IMR-90 (cell line): ENCODE measurements at regions not wholly inside any gene's neighbourhood (a gene's known extent, or its start where the extent isn't known, plus 50 kb on each side); places are given as distances from the start of the nearest gene placed in this dataset.

Experiments
- ATAC-seq: fragments of 200-7000 bp; cut with Tn5 transposase; 2 replicates; pipeline ENCODE4 v1.9.1; 2020; ENCODE audit warnings: low read depth, mild to moderate bottlenecking, moderate library complexity
- BruUV-seq: library from RNA; stranded (reverse); fragments of 400-500 nt; replicated peaks from 2 replicates; lab custom pipeline; 2021; lab: Mats Ljungman, UMichigan
- CTCF ChIA-PET: fragments of 300-600 bp; formaldehyde crosslinking; extraction: SDS; loops from one replicate; lab custom pipeline; 2021; ENCODE audit warnings: antibody characterized with exemption; lab: Yijun Ruan, JAX
- POLR2A ChIA-PET: fragments of 300-600 bp; sonication (Branson Sonifier 250); formaldehyde crosslinking; loops from one replicate; lab custom pipeline; 2022; ENCODE audit warnings: antibody characterized with exemption; ENCODE audit not compliant: unreplicated experiment; lab: Charles Lee
- DNase-seq: peaks from one replicate; pipeline ENCODE4 v3.0.0; 2013
- H2AFZ ChIP-seq: replicated peaks from 2 replicates; pipeline ENCODE3; 2013; ENCODE audit warnings: low read length, mild to moderate bottlenecking; ENCODE audit not compliant: poor library complexity
- H2AK5ac ChIP-seq: 2 replicates; pipeline ENCODE4 v1.6.1; 2013; ENCODE audit warnings: low read depth, low read length, inconsistent platforms
- H2AK9ac ChIP-seq: replicated peaks from 2 replicates; pipeline ENCODE3; 2013; ENCODE audit warnings: mild to moderate bottlenecking, low read depth, low read length, moderate library complexity; ENCODE audit not compliant: poor library complexity
- H2BK120ac ChIP-seq: 2 replicates; pipeline ENCODE4 v1.6.1; 2013; ENCODE audit warnings: low read depth, low read length, inconsistent platforms
- H2BK15ac ChIP-seq: 3 replicates; pipeline ENCODE4 v1.6.1; 2013; ENCODE audit warnings: low read depth, low read length, inconsistent platforms
- H2BK20ac ChIP-seq: 2 replicates; pipeline ENCODE4 v1.6.1; 2013; ENCODE audit warnings: low read depth, mild to moderate bottlenecking, inconsistent platforms, low read length, moderate library complexity
- H2BK5ac ChIP-seq: 2 replicates; pipeline ENCODE4 v1.6.1; 2013; ENCODE audit warnings: mild to moderate bottlenecking, low read depth, low read length, inconsistent platforms; ENCODE audit not compliant: poor library complexity, severe bottlenecking
- H3K14ac ChIP-seq: replicated peaks from 2 replicates; pipeline ENCODE4 v1.6.1; 2013; ENCODE audit warnings: low read depth, low read length, inconsistent platforms
- H3K18ac ChIP-seq: 2 replicates; pipeline ENCODE4 v1.6.1; 2013; ENCODE audit warnings: low read depth, low read length, control low read depth
- H3K23ac ChIP-seq: 2 replicates; pipeline ENCODE4 v1.6.1; 2013; ENCODE audit warnings: low read depth, low read length, inconsistent platforms
- H3K27ac ChIP-seq: 2 replicates; pipeline ENCODE4 v1.5.1; 2013; ENCODE audit warnings: mild to moderate bottlenecking, control low read depth, low read length; ENCODE audit not compliant: insufficient read depth
- H3K27me3 ChIP-seq: 2 replicates; pipeline ENCODE4 v1.6.1; 2013; ENCODE audit warnings: low read length; ENCODE audit not compliant: control insufficient read depth, insufficient read depth
- H3K36me3 ChIP-seq: 2 replicates; pipeline ENCODE4 v1.6.1; 2013; ENCODE audit warnings: low read length, mixed read lengths; ENCODE audit not compliant: control insufficient read depth, insufficient read depth
- H3K4ac ChIP-seq: 2 replicates; pipeline ENCODE4 v1.6.1; 2013; ENCODE audit warnings: low read depth, low read length, inconsistent platforms
- H3K4me1 ChIP-seq: 2 replicates; pipeline ENCODE4 v1.6.1; 2013; ENCODE audit warnings: low read length, mixed read lengths; ENCODE audit not compliant: control insufficient read depth, insufficient read depth
- H3K4me2 ChIP-seq: 2 replicates; pipeline ENCODE4 v1.6.1; 2013; ENCODE audit warnings: low read depth, mild to moderate bottlenecking, control low read depth, low read length, moderate library complexity
- H3K4me3 ChIP-seq: 2 replicates; pipeline ENCODE4 v1.5.1; 2013; ENCODE audit warnings: low read depth, mild to moderate bottlenecking, control low read depth, low read length, moderate library complexity; ENCODE audit not compliant: insufficient read depth
- H3K56ac ChIP-seq: 2 replicates; pipeline ENCODE4 v1.6.1; 2013; ENCODE audit warnings: low read length, inconsistent platforms; ENCODE audit not compliant: insufficient read depth; ENCODE audit errors: extremely low read depth
- H3K79me1 ChIP-seq, 2 experiments: 2 replicates each; pipeline ENCODE4 v1.6.1; 2013; ENCODE audit warnings: low read length in 2 of 2, inconsistent platforms in 1 of 2, low read depth in 1 of 2
- H3K9ac ChIP-seq: 2 replicates; pipeline ENCODE4 v1.6.1; 2013; ENCODE audit warnings: low read depth, low read length, control low read depth
- H3K9me1 ChIP-seq: 2 replicates; pipeline ENCODE4 v1.6.1; 2013; ENCODE audit warnings: low read length, inconsistent platforms; ENCODE audit not compliant: insufficient read depth
- H3K9me3 ChIP-seq: 2 replicates; pipeline ENCODE4 v1.6.1; 2013; ENCODE audit warnings: low read length; ENCODE audit not compliant: control insufficient read depth, insufficient read depth
- H4K20me1 ChIP-seq: 2 replicates; pipeline ENCODE4 v1.6.1; 2013; ENCODE audit warnings: low read length, inconsistent platforms; ENCODE audit not compliant: insufficient read depth
- H4K5ac ChIP-seq: 2 replicates; pipeline ENCODE4 v1.6.1; 2013; ENCODE audit warnings: mild to moderate bottlenecking, low read depth, low read length, control low read depth
- H4K8ac ChIP-seq, 2 experiments: 2 replicates each; pipeline ENCODE4 v1.6.1; 2013; ENCODE audit warnings: low read depth in 2 of 2, low read length in 2 of 2, control low read depth in 1 of 2, inconsistent platforms in 1 of 2
- H4K91ac ChIP-seq: 2 replicates; pipeline ENCODE4 v1.6.1; 2013; ENCODE audit warnings: low read depth, low read length, inconsistent platforms; ENCODE audit not compliant: insufficient read depth
- BHLHE40 ChIP-seq: fragments of 150-350 bp; IDR thresholded peaks from 2 replicates; pipeline ENCODE4 v1.6.1; 2016; ENCODE audit warnings: mild to moderate bottlenecking, low read depth, low read length
- CEBPB ChIP-seq: IDR thresholded peaks from 2 replicates; pipeline ENCODE4 v1.6.1; 2012; ENCODE audit warnings: low read depth, low read length, improper control_type of control experiment
- CHD1 ChIP-seq: IDR thresholded peaks from 2 replicates; pipeline ENCODE4 v1.6.1; 2012; ENCODE audit warnings: low read depth, low read length, improper control_type of control experiment
- FOS ChIP-seq: fragments of 150-350 bp; IDR thresholded peaks from 2 replicates; pipeline ENCODE4 v1.6.1; 2016; ENCODE audit warnings: low read depth, low read length
- MAFK ChIP-seq: IDR thresholded peaks from 2 replicates; pipeline ENCODE4 v1.6.1; 2012; ENCODE audit warnings: low read depth, low read length, improper control_type of control experiment
- MAZ ChIP-seq: IDR thresholded peaks from 2 replicates; pipeline ENCODE4 v1.6.1; 2012; ENCODE audit warnings: low read depth, mild to moderate bottlenecking, low read length, improper control_type of control experiment, moderate library complexity, borderline replicate concordance
- MXI1 ChIP-seq: IDR thresholded peaks from 2 replicates; pipeline ENCODE4 v1.6.1; 2012; ENCODE audit warnings: low read depth, mild to moderate bottlenecking, low read length, moderate library complexity, borderline replicate concordance
- NFE2L2 ChIP-seq: fragments of 150-350 bp; IDR thresholded peaks from 2 replicates; pipeline ENCODE4 v1.6.1; 2016; ENCODE audit warnings: low read depth, mild to moderate bottlenecking, low read length
- POLR2A ChIP-seq: IDR thresholded peaks from 2 replicates; pipeline ENCODE4 v1.6.1; 2012; ENCODE audit warnings: mild to moderate bottlenecking, low read depth, low read length
- RAD21 ChIP-seq: IDR thresholded peaks from 2 replicates; pipeline ENCODE4 v1.6.1; 2012; ENCODE audit warnings: low read length, improper control_type of control experiment
- RCOR1 ChIP-seq: IDR thresholded peaks from 2 replicates; pipeline ENCODE4 v1.6.1; 2012; ENCODE audit warnings: mild to moderate bottlenecking, low read length, improper control_type of control experiment; ENCODE audit not compliant: insufficient replicate concordance
- RFX5 ChIP-seq: IDR thresholded peaks from 2 replicates; pipeline ENCODE4 v1.8.0; 2012; ENCODE audit warnings: low read depth, mild to moderate bottlenecking, low read length, moderate library complexity
- SMC3 ChIP-seq: fragments of 150-350 bp; IDR thresholded peaks from 2 replicates; pipeline ENCODE4 v1.6.1; 2016; ENCODE audit warnings: low read depth, mild to moderate bottlenecking, antibody characterized with exemption, low read length, moderate library complexity
- WGBS, 2 experiments: methylation state at CpG; one replicate each; pipeline versions ENCODE4 v1.1.5 to v1.1.7; 2013; ENCODE audit warnings: missing lambda C conversion rate in 2 of 2; ENCODE audit not compliant: insufficient read length in 1 of 2; ENCODE audit errors: extremely low coverage in 2 of 2; 5-methylcytosine and 5-hydroxymethylcytosine counted together
- dilution Hi-C: fragments of 300-500 bp; cut with HindIII; formaldehyde crosslinking; loops from one replicate; pipeline ENCODE4 v1.14.3; 2018; ENCODE audit warnings: low sequenced_read_pairs; ENCODE audit not compliant: unreplicated experiment
- in situ Hi-C: fragments of 300-500 bp; cut with MboI; formaldehyde crosslinking; loops from 3 replicates; pipeline ENCODE4 v1.14.3; 2019; ENCODE audit warnings: low sequenced_read_pairs, inconsistent platforms, mixed read lengths
- intact Hi-C: fragments of 100-400 bp; cut with micrococcal nuclease; formaldehyde crosslinking; loops from 2 replicates; pipeline ENCODE4 v1.10.0; 2022
- TF ChIP-seq, protein P1 (sequence below): conservative IDR thresholded peaks from 2 replicates; pipeline ENCODE4 v1.5.1; 2012; ENCODE audit warnings: mild to moderate bottlenecking, low read depth, low read length, improper control_type of control experiment
- TF ChIP-seq, protein P2 (sequence below): fragments of 150-350 bp; IDR thresholded peaks from 2 replicates; pipeline ENCODE4 v1.6.1; 2016; ENCODE audit warnings: low read depth, mild to moderate bottlenecking, low read length, moderate library complexity, borderline replicate concordance
- TF ChIP-seq, protein P3 (sequence below): fragments of 150-350 bp; IDR thresholded peaks from 2 replicates; pipeline ENCODE4 v1.6.1; 2017; ENCODE audit warnings: mild to moderate bottlenecking, antibody characterized with exemption, low read length, low read depth

DNA sequence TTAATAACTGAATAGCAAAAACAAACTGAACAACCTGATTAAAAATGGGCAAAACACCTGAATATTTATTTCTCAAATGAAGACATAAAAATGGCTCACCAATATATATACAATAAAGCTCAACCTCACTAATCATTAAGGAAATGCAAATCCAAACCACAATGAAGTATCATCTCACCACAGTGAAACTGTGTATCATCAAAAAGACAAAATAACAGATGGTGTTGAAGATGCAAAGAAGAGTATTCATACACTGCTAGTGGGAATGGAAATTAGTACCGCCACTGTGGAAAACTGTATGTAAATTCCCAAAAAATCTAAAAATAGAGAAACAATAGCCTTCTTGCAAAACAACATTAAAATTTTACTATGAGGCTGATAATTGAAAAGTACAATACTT, 1660.1 kb upstream of the B3GALT2 start:
- no peak for DNase-seq
- in situ Hi-C loops (no loop called here), dilution Hi-C loops (no loop called here)

More for the DNA sequence above, 1660.1 kb upstream of the B3GALT2 start:
- TF ChIP-seq SMC3, result no peak
- TF ChIP-seq FOS, result no peak
- TF ChIP-seq POLR2A, result no peak
- TF ChIP-seq CHD1, result no peak
- TF ChIP-seq, protein P1, sequence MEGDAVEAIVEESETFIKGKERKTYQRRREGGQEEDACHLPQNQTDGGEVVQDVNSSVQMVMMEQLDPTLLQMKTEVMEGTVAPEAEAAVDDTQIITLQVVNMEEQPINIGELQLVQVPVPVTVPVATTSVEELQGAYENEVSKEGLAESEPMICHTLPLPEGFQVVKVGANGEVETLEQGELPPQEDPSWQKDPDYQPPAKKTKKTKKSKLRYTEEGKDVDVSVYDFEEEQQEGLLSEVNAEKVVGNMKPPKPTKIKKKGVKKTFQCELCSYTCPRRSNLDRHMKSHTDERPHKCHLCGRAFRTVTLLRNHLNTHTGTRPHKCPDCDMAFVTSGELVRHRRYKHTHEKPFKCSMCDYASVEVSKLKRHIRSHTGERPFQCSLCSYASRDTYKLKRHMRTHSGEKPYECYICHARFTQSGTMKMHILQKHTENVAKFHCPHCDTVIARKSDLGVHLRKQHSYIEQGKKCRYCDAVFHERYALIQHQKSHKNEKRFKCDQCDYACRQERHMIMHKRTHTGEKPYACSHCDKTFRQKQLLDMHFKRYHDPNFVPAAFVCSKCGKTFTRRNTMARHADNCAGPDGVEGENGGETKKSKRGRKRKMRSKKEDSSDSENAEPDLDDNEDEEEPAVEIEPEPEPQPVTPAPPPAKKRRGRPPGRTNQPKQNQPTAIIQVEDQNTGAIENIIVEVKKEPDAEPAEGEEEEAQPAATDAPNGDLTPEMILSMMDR, result no peak
- no peak for TF ChIP-seq RCOR1
- no peak for TF ChIP-seq MAFK
- TF ChIP-seq, protein P2, sequence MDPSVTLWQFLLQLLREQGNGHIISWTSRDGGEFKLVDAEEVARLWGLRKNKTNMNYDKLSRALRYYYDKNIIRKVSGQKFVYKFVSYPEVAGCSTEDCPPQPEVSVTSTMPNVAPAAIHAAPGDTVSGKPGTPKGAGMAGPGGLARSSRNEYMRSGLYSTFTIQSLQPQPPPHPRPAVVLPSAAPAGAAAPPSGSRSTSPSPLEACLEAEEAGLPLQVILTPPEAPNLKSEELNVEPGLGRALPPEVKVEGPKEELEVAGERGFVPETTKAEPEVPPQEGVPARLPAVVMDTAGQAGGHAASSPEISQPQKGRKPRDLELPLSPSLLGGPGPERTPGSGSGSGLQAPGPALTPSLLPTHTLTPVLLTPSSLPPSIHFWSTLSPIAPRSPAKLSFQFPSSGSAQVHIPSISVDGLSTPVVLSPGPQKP, result no peak
- TF ChIP-seq RAD21, result no peak
- no peak for TF ChIP-seq MXI1
- no peak for TF ChIP-seq RFX5
- TF ChIP-seq BHLHE40, result no peak
- no peak for TF ChIP-seq MAZ
- no peak for TF ChIP-seq NFE2L2
- no peak for TF ChIP-seq CEBPB
- TF ChIP-seq, protein P3, sequence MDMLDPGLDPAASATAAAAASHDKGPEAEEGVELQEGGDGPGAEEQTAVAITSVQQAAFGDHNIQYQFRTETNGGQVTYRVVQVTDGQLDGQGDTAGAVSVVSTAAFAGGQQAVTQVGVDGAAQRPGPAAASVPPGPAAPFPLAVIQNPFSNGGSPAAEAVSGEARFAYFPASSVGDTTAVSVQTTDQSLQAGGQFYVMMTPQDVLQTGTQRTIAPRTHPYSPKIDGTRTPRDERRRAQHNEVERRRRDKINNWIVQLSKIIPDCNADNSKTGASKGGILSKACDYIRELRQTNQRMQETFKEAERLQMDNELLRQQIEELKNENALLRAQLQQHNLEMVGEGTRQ, result no peak
- ChIA-PET CTCF (no interaction called here), POLR2A (no interaction called here)
- Histone ChIP-seq H2AK5ac (no peak overlapping the region), H3K4me2 (no peak overlapping the region), H2AK9ac (no peak overlapping the region), H3K56ac (no peak overlapping the region), H2AFZ (no peak overlapping the region), H4K20me1 (no peaks in the 10 kb centered on the region), H2BK15ac (no peak overlapping the region), H2BK120ac (no peak overlapping the region), H4K91ac (no peak overlapping the region), H3K27ac (no peak overlapping the region), H2BK20ac (no peak overlapping the region), H3K4ac (no peak overlapping the region), H4K5ac (no peak overlapping the region), H4K8ac (no peak overlapping the region), H3K4me1 (no peaks in the 10 kb centered on the region), H3K4me3 (no peak overlapping the region), H3K9me1 (no peaks in the 10 kb centered on the region), H3K23ac (no peak overlapping the region), H3K14ac (no peak overlapping the region), H2BK5ac (no peak overlapping the region), H3K9ac (no peak overlapping the region), H3K18ac (no peak overlapping the region), H3K27me3 (no peaks in the 10 kb centered on the region), H3K79me1 (no peaks in the 10 kb centered on the region), H3K36me3 (no peaks in the 10 kb centered on the region), H3K9me3 (no peaks in the 10 kb centered on the region)
- no CpG with 5 or more reads among the region's 1 CpG for WGBS, 2 experiments
- no peak for ATAC-seq
- intact Hi-C loops, result no loop called here
- BruUV-seq, result no TSS peak
